ENCODE measurements at regions not wholly inside any gene's neighbourhood (a gene's known extent, or its start where the extent isn't known, plus 50 kb on each side); places are given as distances from the start of the nearest gene placed in this dataset.

DNA sequence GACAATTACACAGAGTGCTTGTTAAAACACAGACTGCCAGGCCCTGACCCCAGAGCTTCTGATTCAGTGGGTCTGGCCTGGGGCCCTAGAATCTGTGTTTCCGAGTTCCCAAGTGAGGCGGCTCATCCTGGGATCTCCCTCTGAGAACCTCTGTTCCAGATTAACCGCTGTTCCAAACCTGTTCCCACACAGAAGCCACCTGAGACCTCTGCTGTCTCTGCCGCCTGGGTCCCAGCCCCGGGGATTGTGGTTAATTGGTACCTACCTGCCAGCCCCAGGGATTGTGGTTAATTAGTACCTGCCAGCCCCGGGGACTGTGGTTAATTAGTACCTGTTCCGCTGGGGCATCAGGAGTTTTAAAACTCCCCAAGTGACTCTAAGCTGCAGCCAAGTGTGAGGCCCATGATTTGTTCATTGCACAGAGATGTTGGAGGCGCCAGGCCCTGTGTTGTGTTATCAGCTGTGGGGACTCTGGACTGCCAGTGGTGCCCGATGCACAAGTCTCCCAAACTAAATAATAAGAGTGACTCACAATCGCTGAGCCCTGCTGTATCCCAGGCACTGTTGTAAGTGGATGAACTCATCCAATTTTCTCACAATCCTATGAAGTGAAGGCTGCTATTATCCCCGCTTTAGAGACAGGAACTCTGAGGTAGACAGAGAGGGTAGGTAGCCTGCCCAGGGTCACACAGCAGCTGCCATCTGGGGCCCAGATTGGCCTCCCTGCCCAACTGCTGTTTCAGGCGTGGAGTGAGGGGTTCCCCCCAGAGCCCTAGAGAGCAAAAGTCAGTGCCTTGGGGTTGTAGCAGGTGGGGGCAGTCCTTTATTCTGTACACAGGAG is 219.7 kb downstream of the IRF8 start:
- Mint-ChIP-seq H3K27me3 (peaks cover 29% of the 10 kb centered on the region), H3K36me3 (no peaks in the 10 kb centered on the region), H3K4me3 (no peak overlapping the region), H3K27ac (no peak overlapping the region), H3K9me3 (no peaks in the 10 kb centered on the region), H3K4me1 (no peaks in the 10 kb centered on the region)
- DNase-seq, result no peak

DNA sequence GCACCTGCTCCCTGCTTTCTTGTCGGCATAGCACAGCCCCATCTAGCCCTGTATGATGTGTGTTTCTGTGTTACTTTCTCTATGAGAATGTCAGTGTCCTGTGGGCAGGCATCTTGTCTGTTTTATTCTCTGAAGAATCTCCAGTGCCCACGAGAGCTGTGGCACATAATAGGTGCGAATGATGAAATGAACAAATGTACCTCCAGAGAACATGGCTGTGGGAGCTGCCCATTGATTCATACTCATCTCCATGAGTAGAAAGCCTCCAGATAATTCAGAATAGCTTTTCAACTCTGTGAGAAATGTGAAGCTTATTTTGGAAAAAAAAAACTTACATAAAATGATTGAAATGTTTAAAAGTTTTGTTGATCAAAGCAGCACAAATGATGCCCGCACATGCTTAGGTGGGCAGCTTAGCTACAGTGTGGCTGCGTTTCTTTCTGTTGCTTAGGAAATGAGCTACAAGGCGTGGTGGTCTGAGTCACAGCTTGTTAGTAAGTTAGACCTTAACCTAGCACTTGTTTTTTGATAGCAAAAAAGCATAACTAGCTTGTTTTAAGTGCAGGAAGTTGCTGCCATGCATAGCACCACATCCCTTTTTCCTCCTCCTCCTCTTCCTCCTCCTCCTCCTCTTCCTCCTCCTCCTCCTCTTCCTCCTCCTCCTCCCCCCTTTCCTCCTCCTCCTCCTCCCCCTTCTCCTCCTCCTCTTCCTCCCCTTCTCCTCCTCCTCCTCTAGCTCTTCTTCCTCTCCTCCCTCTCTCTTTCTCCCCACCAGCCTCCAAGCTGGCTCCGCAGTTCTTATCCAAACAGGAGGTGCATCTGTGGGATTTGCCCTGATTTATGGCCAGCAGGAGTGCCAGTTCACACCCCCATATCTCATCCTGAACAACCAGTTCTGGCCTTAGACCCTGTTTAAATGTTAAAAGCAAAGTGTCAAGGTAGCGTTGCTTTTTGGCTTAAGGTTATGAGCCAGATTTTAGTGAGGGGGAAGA is 221.5 kb downstream of the IRF8 start:
- Mint-ChIP-seq H3K36me3 (no peaks in the 10 kb centered on the region), H3K4me3 (no peak overlapping the region), H3K9me3 (no peaks in the 10 kb centered on the region), H3K27me3 (peaks cover 34% of the 10 kb centered on the region), H3K27ac (no peak overlapping the region), H3K4me1 (no peaks in the 10 kb centered on the region)
- no peak for DNase-seq

DNA sequence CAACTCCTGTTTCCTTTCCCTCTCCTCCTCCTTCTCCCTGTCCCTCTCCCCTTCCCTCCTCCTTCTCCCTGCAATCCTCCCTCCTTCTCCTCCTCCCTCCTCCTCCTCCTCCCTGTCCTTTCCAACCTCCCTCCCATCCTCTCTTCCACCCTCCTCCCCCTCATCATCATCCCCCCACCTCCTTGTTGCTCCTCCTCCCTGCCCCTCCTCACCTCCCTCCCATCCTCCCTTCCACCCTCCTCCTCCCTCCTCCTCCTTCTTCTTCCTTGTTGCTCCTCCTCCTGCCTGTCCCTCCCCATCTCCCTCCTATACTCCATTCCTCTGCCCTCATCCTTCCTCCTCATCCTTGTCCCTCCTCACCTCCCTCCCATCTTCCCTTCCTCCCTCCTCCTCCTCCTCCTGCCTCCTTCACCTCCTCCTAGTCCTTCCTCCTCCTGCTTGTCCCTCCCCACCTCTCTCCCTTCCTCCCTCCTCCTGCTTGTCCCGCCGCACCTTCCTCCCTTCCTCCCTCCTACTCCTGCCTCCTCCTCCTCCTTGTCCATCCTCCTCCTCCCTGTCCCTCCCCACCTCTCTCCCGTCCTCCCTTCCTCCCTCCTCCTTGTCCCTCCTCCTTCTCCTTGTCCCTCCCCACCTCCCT is 222.5 kb downstream of the IRF8 start:
- H3K27me3 Mint-ChIP-seq, result peaks cover 34% of the 10 kb centered on the region
- no peaks in the 10 kb centered on the region for H3K36me3 Mint-ChIP-seq
- H3K27ac Mint-ChIP-seq, result no peak overlapping the region
- H3K4me3 Mint-ChIP-seq, result no peak overlapping the region
- DNase-seq, result no peak
- no peaks in the 10 kb centered on the region for H3K9me3 Mint-ChIP-seq
- no peaks in the 10 kb centered on the region for H3K4me1 Mint-ChIP-seq

DNA sequence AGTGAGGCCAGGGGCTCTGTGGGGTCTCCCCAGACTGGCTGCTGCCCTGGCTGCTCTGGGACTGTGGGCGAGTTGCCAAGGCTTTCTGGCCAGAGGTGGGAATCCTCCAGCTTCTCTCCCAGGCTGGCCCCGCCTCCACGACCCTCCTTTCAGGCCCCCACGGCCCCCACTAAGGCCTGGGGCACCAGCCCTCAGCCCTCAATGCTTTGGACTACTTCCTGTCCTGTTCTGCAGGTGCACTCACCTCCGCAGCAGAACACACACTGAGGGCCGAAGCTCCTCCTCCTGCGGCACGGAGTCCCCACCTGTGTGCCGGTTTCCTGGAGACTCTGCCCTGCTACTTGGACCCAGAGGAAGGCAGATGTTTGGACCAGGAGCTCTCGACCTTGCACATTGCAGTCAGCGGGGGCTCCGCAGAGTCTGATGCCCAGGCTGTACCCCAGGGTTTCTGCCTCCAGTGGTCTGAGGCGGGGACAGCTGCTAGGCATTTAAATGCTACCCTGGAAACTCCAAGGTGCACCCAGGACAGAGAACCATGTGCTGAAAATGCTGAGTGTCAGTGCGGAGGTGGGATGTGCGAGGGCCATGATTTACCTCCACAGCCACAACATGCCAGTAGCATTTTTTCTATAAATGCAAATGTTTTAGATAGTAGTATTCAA is 223.8 kb downstream of the IRF8 start:
- no peak overlapping the region for H3K4me3 Mint-ChIP-seq
- peaks cover 34% of the 10 kb centered on the region for H3K27me3 Mint-ChIP-seq
- H3K36me3 Mint-ChIP-seq, result no peaks in the 10 kb centered on the region
- H3K9me3 Mint-ChIP-seq, result no peaks in the 10 kb centered on the region
- no peak overlapping the region for H3K27ac Mint-ChIP-seq
- H3K4me1 Mint-ChIP-seq, result no peaks in the 10 kb centered on the region
- no peak for DNase-seq

DNA sequence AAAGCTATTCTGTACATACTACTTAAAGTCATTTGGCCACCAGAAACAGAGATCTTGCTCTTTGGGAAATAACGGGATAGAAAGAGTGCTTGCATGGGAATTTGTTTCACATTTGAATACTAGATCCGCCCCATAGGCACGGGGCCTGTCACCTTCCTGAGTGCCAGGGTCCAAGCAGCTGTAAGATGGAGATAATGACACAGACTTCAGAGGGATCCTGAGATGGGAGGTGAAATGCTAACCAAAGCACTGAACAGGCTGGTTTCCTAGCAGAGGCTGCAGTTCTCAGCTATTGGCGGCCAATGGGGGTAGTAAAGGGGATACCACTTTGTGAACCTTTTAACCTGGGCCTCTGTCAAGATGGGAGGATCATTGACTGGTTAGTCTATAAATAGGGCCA is 225.4 kb downstream of the IRF8 start:
- H3K27me3 Mint-ChIP-seq, result peaks cover 29% of the 10 kb centered on the region
- no peaks in the 10 kb centered on the region for H3K36me3 Mint-ChIP-seq
- H3K27ac Mint-ChIP-seq, result no peak overlapping the region
- no peaks in the 10 kb centered on the region for H3K9me3 Mint-ChIP-seq
- H3K4me1 Mint-ChIP-seq, result no peaks in the 10 kb centered on the region
- no peak overlapping the region for H3K4me3 Mint-ChIP-seq
- no peak for DNase-seq

DNA sequence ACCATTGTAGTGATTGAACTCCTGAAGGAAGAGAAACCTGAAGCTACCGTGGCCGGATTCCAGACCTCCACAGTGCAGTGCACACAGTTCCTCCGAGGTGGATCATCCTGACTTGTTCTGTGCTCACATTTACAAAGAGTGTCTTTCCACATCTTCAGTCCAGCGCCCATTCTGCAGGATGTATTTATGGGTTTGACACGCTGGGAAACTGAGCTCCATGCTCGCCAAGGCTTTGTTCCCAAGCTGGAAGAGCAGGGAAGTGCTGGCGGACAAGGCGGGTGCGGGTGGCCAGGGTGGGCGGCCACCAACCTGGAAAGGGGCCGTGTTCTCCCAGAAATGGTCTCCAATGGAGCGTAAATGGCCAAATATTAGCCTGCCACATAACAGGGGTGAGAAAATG is 227.9 kb downstream of the IRF8 start:
- Mint-ChIP-seq H3K27ac (no peak overlapping the region), H3K4me3 (no peak overlapping the region), H3K9me3 (no peaks in the 10 kb centered on the region), H3K27me3 (peaks cover 19% of the 10 kb centered on the region), H3K36me3 (no peaks in the 10 kb centered on the region), H3K4me1 (no peaks in the 10 kb centered on the region)
- DNase-seq, result no peak

DNA sequence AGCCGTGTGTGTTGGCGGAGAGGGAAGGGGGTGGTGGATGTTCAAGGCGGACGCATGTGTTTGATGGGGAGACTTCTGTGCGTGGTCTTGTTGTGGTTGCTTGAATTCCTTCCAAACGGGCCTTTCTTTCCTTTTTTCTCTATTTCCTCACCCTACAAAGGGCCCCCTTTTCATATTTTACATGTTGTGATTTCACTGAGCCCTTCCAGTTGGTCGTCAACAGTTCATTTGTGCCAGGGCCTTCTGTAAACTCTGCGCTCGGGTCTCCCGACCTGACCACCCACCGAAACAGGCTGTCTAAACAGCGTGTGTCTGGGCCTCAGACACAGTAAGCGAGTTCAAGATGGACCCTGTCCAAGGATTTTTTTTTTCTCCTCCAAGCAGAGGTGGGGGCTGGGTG is 228.4 kb downstream of the IRF8 start:
- Mint-ChIP-seq H3K27ac (no peak overlapping the region), H3K4me1 (no peaks in the 10 kb centered on the region), H3K36me3 (no peaks in the 10 kb centered on the region), H3K4me3 (no peak overlapping the region), H3K9me3 (no peaks in the 10 kb centered on the region), H3K27me3 (peaks cover 17% of the 10 kb centered on the region)
- no peak for DNase-seq

GRCh38 chr16:86128246-86128645 is 229.3 kb downstream of the IRF8 start:
- Mint-ChIP-seq H3K36me3 (no peaks in the 10 kb centered on the region), H3K27me3 (peaks cover 13% of the 10 kb centered on the region), H3K27ac (no peak overlapping the region), H3K4me1 (no peaks in the 10 kb centered on the region), H3K4me3 (no peak overlapping the region), H3K9me3 (no peaks in the 10 kb centered on the region)
- no peak for DNase-seq

- Mint-ChIP-seq H3K36me3 (no peaks in the 10 kb centered on the region), H3K27ac (no peak overlapping the region), H3K27me3 (peaks cover 5% of the 10 kb centered on the region), H3K4me1 (no peaks in the 10 kb centered on the region), H3K9me3 (no peaks in the 10 kb centered on the region), H3K4me3 (no peak overlapping the region)
- no peak for DNase-seq
These were observed 230.6 kb downstream of the IRF8 start for GRCh38 chr16:86129541-86129940.

GRCh38 chr16:86133377-86133776 is 234.4 kb downstream of the IRF8 start:
- H3K4me1 Mint-ChIP-seq, result no peaks in the 10 kb centered on the region
- H3K36me3 Mint-ChIP-seq, result no peaks in the 10 kb centered on the region

DNA sequence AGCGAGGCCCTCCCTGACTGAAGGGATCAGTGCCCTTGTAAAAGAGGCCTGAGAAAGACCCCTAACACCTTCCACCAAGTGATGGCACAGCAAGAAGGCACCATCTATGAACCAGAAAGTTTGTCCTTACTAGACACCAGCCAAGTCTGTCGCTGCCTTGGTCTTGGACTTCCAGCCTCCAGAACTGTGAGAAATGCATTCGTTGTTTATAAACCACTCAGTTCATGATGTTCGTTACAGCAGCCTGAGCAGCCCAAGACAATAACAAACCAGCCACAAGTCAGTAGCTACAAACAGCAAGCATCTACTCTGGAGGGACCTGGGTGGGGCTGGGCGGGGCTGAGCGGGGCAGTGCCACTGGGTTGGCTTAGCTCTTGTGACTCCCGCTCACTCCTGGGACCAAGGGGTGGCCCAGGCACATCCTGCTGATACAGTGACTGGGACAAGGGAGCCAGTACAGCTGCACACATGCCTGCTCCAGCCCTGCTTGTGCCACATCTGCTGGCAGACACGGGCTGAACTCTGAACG is 234.9 kb downstream of the IRF8 start:
- H3K27me3 Mint-ChIP-seq, result peaks cover 3% of the 10 kb centered on the region
- H3K4me1 Mint-ChIP-seq, result no peaks in the 10 kb centered on the region
- no peak overlapping the region for H3K27ac Mint-ChIP-seq
- H3K4me3 Mint-ChIP-seq, result no peak overlapping the region
- no peaks in the 10 kb centered on the region for H3K9me3 Mint-ChIP-seq
- H3K36me3 Mint-ChIP-seq, result no peaks in the 10 kb centered on the region
- DNase-seq, result no peak

More at GRCh38 chr16:86133377-86133776, 234.4 kb downstream of the IRF8 start:
- no peak for DNase-seq
- no peaks in the 10 kb centered on the region for H3K9me3 Mint-ChIP-seq
- H3K27me3 Mint-ChIP-seq, result peaks cover 3% of the 10 kb centered on the region
- no peak overlapping the region for H3K4me3 Mint-ChIP-seq
- H3K27ac Mint-ChIP-seq, result no peak overlapping the region

DNA sequence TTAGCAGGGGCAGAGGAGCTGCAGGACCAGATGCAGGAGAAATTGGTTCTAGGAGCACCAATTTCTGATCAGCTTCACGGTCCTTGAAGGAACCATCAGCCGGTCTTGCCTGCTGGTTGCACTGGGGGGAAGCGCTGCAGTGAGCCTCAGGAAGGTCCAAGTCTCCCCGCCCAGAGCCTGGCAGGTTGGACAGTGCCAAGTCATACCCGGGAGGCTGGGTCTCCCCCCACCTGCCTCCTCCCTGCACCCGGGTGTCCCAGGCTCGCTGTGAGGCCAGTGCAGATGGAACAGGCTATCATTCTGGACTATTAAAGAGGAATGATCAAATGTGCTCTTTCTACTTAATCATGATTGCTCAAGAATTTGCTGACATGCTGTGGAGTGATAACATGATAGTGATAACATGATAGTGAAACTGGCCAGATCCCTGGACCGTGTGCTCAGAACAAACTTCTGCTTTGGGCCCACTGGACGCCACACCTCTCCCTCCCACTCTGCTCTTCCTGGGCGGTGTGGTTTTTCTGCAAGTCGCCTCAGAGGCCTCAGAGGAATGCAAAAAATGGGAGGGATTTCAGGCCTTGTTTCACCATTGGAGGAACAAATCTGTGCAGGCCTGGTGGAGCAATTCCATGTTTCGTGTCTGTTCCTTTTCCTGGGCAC is 236.0 kb downstream of the IRF8 start:
- H3K27ac Mint-ChIP-seq, result no peak overlapping the region
- no peaks in the 10 kb centered on the region for H3K27me3 Mint-ChIP-seq
- no peak for DNase-seq
- no peaks in the 10 kb centered on the region for H3K36me3 Mint-ChIP-seq
- no peaks in the 10 kb centered on the region for H3K9me3 Mint-ChIP-seq
- H3K4me1 Mint-ChIP-seq, result no peaks in the 10 kb centered on the region
- no peak overlapping the region for H3K4me3 Mint-ChIP-seq

DNA sequence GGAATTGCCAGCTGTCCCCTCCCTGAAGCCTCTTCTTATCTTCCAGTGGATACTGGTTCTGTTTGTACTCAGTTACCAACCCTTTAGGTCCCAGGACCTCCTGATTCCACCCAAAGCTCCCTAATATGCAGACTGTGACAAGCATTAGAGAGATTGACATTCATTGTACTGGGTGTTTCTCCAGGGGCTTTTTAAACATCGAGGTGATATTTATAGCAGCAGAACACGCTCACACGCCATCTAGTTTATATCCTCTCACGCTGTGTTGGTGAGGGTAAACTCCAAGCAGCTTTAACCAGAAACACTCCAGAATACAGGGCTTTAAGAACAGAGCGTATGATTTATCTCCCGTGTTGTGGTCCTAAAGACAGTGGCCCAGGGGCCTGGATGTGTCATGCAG is 238.4 kb downstream of the IRF8 start:
- no peaks in the 10 kb centered on the region for H3K4me1 Mint-ChIP-seq
- no peaks in the 10 kb centered on the region for H3K27me3 Mint-ChIP-seq
- no peak for DNase-seq
- H3K36me3 Mint-ChIP-seq, result no peaks in the 10 kb centered on the region
- H3K9me3 Mint-ChIP-seq, result no peaks in the 10 kb centered on the region
- H3K27ac Mint-ChIP-seq, result no peak overlapping the region
- no peak overlapping the region for H3K4me3 Mint-ChIP-seq
